GM23338 (cell line): ENCODE measurements at regions not wholly inside any gene's neighbourhood (a gene's known extent, or its start where the extent isn't known, plus 50 kb on each side); places are given as distances from the start of the nearest gene placed in this dataset.

ENCODE experiments used
- ATAC-seq: fragments of 200-7000 bp; cut with Tn5 transposase; 3 replicates; pipeline ENCODE4 v1.9.1; 2020
- DNase-seq: peaks from one replicate; pipeline ENCODE4 v3.0.0-alpha.2; 2015; ENCODE audit warnings: low spot score
- H2AFZ ChIP-seq: fragments of 200-600 bp; sonication (generic); 2 replicates; pipeline ENCODE4 v1.8.0; 2016; ENCODE audit warnings: antibody characterized with exemption, mild to moderate bottlenecking, moderate library complexity
- H3F3A ChIP-seq: fragments of 200-600 bp; sonication (generic); replicated peaks from 2 replicates; pipeline ENCODE4 v1.8.0; 2017; ENCODE audit warnings: antibody characterized with exemption, mixed run types, low read depth
- H3K27ac ChIP-seq: fragments of 200-600 bp; sonication (generic); 2 replicates; pipeline ENCODE4 v1.6.1; 2016; ENCODE audit warnings: low read depth
- H3K27me3 ChIP-seq: fragments of 200-600 bp; sonication (generic); 2 replicates; pipeline ENCODE4 v1.8.0; 2016; ENCODE audit warnings: mild to moderate bottlenecking, mixed run types, moderate library complexity; ENCODE audit not compliant: insufficient read depth
- H3K36me3 ChIP-seq: fragments of 200-600 bp; sonication (generic); 2 replicates; pipeline ENCODE4 v1.8.0; 2016; ENCODE audit warnings: mild to moderate bottlenecking; ENCODE audit not compliant: insufficient read depth
- H3K4me1 ChIP-seq: fragments of 200-600 bp; sonication (generic); 2 replicates; pipeline ENCODE4 v1.8.0; 2016; ENCODE audit warnings: mild to moderate bottlenecking, moderate library complexity; ENCODE audit not compliant: insufficient read depth
- H3K4me2 ChIP-seq: fragments of 200-600 bp; sonication (generic); 2 replicates; pipeline ENCODE4 v1.7.1; 2017; ENCODE audit warnings: mixed run types
- H3K4me3 ChIP-seq: fragments of 200-600 bp; sonication (generic); 2 replicates; pipeline ENCODE4 v1.6.1; 2016; ENCODE audit warnings: mixed run types
- H3K79me2 ChIP-seq: fragments of 200-600 bp; sonication (generic); replicated peaks from 2 replicates; pipeline ENCODE4 v1.8.0; 2017; ENCODE audit warnings: mild to moderate bottlenecking; ENCODE audit not compliant: insufficient read depth
- H3K9me2 ChIP-seq: fragments of 200-600 bp; sonication (generic); 2 replicates; pipeline ENCODE4 v1.8.0; 2017; ENCODE audit not compliant: insufficient read depth
- H4K20me1 ChIP-seq: fragments of 200-600 bp; sonication (generic); replicated peaks from 2 replicates; pipeline ENCODE4 v1.8.0; 2017; ENCODE audit warnings: mild to moderate bottlenecking; ENCODE audit not compliant: insufficient read depth
- H3K27ac Mint-ChIP-seq: 2 replicates; pipeline ENCODE4 v1.8.0; 2020; ENCODE audit warnings: inconsistent platforms, mild to moderate bottlenecking, moderate library complexity, mixed read lengths
- H3K27me3 Mint-ChIP-seq: 3 replicates; pipeline ENCODE4 v1.8.0; 2022; ENCODE audit warnings: low read depth, mild to moderate bottlenecking, moderate library complexity, mixed read lengths, inconsistent platforms; ENCODE audit not compliant: insufficient read depth, poor library complexity
- H3K36me3 Mint-ChIP-seq: 3 replicates; pipeline ENCODE4 v1.8.0; 2021; ENCODE audit warnings: low read depth, mild to moderate bottlenecking, inconsistent platforms, moderate library complexity, mixed read lengths
- H3K4me1 Mint-ChIP-seq: 3 replicates; pipeline ENCODE4 v1.8.0; 2020; ENCODE audit warnings: mild to moderate bottlenecking, inconsistent platforms, mixed read lengths
- H3K4me3 Mint-ChIP-seq: 3 replicates; pipeline ENCODE4 v1.8.0; 2021; ENCODE audit warnings: moderate library complexity, mild to moderate bottlenecking, inconsistent platforms, mixed read lengths
- H3K9me3 Mint-ChIP-seq: 3 replicates; pipeline ENCODE4 v1.8.0; 2020; ENCODE audit warnings: moderate library complexity, mild to moderate bottlenecking, inconsistent platforms, mixed read lengths
- EZH2 ChIP-seq: fragments of 200-600 bp; sonication (generic); IDR thresholded peaks from one replicate; pipeline ENCODE4 v1.8.0; 2017; ENCODE audit warnings: antibody characterized with exemption, mild to moderate bottlenecking, low read depth; ENCODE audit not compliant: unreplicated experiment
- EZH2phosphoT487 ChIP-seq: fragments of 200-600 bp; sonication (generic); IDR thresholded peaks from one replicate; pipeline ENCODE4 v1.8.1; 2018; ENCODE audit warnings: antibody characterized with exemption; ENCODE audit not compliant: unreplicated experiment
- JUNB ChIP-seq: IDR thresholded peaks from one replicate; pipeline ENCODE4 v1.6.1; 2016; ENCODE audit warnings: antibody characterized with exemption; ENCODE audit not compliant: unreplicated experiment
- NANOG ChIP-seq: IDR thresholded peaks from 2 replicates; pipeline ENCODE4 v1.6.1; 2016; ENCODE audit warnings: antibody characterized with exemption, borderline replicate concordance
- POLR2AphosphoS5 ChIP-seq: IDR thresholded peaks from 2 replicates; pipeline ENCODE4 v1.6.1; 2016; ENCODE audit warnings: antibody characterized with exemption, low read depth
- STAT1 ChIP-seq: IDR thresholded peaks from one replicate; pipeline ENCODE4 v1.6.1; 2016; ENCODE audit warnings: antibody characterized with exemption; ENCODE audit not compliant: unreplicated experiment
- ZNF114 ChIP-seq: fragments of 250-450 bp; sonication (Bioruptor Pico); IDR thresholded peaks from 2 replicates; pipeline ENCODE4 v1.5.0; 2020; ENCODE audit warnings: mild to moderate bottlenecking, moderate library complexity
- ZNF331 ChIP-seq: fragments of 250-450 bp; sonication (Bioruptor Pico); IDR thresholded peaks from 2 replicates; pipeline ENCODE4 v1.5.0; 2020; ENCODE audit warnings: low read depth, mild to moderate bottlenecking, moderate library complexity
- TF ChIP-seq, protein P1 (sequence below): fragments of 250-450 bp; sonication (Bioruptor Pico); IDR thresholded peaks from 2 replicates; pipeline ENCODE4 v1.5.0; 2020; ENCODE audit warnings: mild to moderate bottlenecking, moderate library complexity
- TF ChIP-seq, protein P2 (sequence below), 2 experiments: fragments of 200-600 bp in 1 of 2; sonication (generic) in 1 of 2; conservative IDR thresholded peaks; 2 replicates each; pipeline versions ENCODE4 v1.5.1 to v1.6.1; 2016 to 2017; ENCODE audit warnings: antibody characterized with exemption in 2 of 2, low read depth in 2 of 2, mild to moderate bottlenecking in 2 of 2, moderate library complexity in 1 of 2
- TF ChIP-seq, protein P3 (sequence below): IDR thresholded peaks from 2 replicates; pipeline ENCODE4 v1.6.1; 2016; ENCODE audit warnings: antibody characterized with exemption
- TF ChIP-seq, protein P4 (sequence below): IDR thresholded peaks from one replicate; pipeline ENCODE4 v1.6.1; 2018; ENCODE audit warnings: antibody characterized with exemption; ENCODE audit not compliant: unreplicated experiment

DNA sequence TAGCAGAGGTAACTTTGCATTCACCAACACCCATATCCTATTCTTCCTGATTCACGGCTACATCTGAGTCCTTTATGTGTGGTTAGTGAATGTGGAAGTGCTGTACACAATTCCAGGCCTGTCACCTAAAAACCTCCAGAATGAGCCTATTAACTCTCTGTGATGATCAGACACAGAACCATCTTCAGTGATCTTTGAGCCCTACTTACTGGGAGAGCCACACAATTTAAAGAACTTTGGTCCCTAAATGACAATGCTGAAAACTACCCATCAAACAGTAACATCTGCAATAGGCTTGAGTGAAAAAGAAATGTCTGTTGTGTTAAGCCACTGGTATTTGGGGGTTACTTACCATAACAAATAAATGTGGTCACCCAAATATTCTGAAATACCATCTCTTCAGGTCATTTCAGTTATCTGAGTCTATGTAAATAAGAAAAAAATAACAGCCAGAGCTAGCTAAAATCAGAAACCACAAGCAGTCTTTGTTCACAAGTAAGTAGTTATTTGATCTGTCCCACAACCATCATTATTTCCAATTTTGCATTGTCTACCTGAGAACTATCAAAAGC is 145.7 kb downstream of the HGF start:
- Histone ChIP-seq H3K4me1 (no peaks in the 10 kb centered on the region), H3K9me2 (no peaks in the 10 kb centered on the region), H3K4me2 (no peak overlapping the region), H3F3A (no peaks in the 10 kb centered on the region), H3K36me3 (no peaks in the 10 kb centered on the region), H3K27ac (no peak overlapping the region), H3K79me2 (no peaks in the 10 kb centered on the region), H3K4me3 (no peak overlapping the region), H2AFZ (peak overlapping the region; percentile 3; the same call in 1 of the 2 replicates), H3K27me3 (no peaks in the 10 kb centered on the region), H4K20me1 (no peaks in the 10 kb centered on the region)
- Mint-ChIP-seq H3K4me1 (peaks cover 11% of the 10 kb centered on the region; the same call in 2 of the 3 replicates), H3K27ac (no peak overlapping the region), H3K36me3 (no peaks in the 10 kb centered on the region), H3K9me3 (no peaks in the 10 kb centered on the region), H3K27me3 (no peaks in the 10 kb centered on the region), H3K4me3 (no peak overlapping the region)
- TF ChIP-seq ZNF114 (CRISPR knock-in tag) = no peak
- TF ChIP-seq, protein P1, sequence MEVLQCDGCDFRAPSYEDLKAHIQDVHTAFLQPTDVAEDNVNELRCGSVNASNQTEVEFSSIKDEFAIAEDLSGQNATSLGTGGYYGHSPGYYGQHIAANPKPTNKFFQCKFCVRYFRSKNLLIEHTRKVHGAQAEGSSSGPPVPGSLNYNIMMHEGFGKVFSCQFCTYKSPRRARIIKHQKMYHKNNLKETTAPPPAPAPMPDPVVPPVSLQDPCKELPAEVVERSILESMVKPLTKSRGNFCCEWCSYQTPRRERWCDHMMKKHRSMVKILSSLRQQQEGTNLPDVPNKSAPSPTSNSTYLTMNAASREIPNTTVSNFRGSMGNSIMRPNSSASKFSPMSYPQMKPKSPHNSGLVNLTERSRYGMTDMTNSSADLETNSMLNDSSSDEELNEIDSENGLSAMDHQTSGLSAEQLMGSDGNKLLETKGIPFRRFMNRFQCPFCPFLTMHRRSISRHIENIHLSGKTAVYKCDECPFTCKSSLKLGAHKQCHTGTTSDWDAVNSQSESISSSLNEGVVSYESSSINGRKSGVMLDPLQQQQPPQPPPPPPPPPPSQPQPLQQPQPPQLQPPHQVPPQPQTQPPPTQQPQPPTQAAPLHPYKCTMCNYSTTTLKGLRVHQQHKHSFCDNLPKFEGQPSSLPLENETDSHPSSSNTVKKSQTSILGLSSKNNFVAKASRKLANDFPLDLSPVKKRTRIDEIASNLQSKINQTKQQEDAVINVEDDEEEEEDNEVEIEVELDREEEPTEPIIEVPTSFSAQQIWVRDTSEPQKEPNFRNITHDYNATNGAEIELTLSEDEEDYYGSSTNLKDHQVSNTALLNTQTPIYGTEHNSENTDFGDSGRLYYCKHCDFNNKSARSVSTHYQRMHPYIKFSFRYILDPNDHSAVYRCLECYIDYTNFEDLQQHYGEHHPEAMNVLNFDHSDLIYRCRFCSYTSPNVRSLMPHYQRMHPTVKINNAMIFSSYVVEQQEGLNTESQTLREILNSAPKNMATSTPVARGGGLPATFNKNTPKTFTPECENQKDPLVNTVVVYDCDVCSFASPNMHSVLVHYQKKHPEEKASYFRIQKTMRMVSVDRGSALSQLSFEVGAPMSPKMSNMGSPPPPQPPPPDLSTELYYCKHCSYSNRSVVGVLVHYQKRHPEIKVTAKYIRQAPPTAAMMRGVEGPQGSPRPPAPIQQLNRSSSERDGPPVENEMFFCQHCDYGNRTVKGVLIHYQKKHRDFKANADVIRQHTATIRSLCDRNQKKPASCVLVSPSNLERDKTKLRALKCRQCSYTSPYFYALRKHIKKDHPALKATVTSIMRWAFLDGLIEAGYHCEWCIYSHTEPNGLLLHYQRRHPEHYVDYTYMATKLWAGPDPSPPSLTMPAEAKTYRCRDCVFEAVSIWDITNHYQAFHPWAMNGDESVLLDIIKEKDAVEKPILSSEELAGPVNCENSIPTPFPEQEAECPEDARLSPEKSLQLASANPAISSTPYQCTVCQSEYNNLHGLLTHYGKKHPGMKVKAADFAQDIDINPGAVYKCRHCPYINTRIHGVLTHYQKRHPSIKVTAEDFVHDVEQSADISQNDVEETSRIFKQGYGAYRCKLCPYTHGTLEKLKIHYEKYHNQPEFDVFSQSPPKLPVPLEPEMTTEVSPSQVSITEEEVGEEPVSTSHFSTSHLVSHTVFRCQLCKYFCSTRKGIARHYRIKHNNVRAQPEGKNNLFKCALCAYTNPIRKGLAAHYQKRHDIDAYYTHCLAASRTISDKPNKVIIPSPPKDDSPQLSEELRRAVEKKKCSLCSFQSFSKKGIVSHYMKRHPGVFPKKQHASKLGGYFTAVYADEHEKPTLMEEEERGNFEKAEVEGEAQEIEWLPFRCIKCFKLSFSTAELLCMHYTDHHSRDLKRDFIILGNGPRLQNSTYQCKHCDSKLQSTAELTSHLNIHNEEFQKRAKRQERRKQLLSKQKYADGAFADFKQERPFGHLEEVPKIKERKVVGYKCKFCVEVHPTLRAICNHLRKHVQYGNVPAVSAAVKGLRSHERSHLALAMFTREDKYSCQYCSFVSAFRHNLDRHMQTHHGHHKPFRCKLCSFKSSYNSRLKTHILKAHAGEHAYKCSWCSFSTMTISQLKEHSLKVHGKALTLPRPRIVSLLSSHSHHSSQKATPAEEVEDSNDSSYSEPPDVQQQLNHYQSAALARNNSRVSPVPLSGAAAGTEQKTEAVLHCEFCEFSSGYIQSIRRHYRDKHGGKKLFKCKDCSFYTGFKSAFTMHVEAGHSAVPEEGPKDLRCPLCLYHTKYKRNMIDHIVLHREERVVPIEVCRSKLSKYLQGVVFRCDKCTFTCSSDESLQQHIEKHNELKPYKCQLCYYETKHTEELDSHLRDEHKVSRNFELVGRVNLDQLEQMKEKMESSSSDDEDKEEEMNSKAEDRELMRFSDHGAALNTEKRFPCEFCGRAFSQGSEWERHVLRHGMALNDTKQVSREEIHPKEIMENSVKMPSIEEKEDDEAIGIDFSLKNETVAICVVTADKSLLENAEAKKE (CRISPR knock-in tag) = no peak
- TF ChIP-seq, protein P2, sequence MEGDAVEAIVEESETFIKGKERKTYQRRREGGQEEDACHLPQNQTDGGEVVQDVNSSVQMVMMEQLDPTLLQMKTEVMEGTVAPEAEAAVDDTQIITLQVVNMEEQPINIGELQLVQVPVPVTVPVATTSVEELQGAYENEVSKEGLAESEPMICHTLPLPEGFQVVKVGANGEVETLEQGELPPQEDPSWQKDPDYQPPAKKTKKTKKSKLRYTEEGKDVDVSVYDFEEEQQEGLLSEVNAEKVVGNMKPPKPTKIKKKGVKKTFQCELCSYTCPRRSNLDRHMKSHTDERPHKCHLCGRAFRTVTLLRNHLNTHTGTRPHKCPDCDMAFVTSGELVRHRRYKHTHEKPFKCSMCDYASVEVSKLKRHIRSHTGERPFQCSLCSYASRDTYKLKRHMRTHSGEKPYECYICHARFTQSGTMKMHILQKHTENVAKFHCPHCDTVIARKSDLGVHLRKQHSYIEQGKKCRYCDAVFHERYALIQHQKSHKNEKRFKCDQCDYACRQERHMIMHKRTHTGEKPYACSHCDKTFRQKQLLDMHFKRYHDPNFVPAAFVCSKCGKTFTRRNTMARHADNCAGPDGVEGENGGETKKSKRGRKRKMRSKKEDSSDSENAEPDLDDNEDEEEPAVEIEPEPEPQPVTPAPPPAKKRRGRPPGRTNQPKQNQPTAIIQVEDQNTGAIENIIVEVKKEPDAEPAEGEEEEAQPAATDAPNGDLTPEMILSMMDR (conservative IDR thresholded peaks at IDR 0.05; ENCODE audit: low read depth in 2 of 2) = no peak
- TF ChIP-seq EZH2phosphoT487 = no peak
- TF ChIP-seq, protein P3, sequence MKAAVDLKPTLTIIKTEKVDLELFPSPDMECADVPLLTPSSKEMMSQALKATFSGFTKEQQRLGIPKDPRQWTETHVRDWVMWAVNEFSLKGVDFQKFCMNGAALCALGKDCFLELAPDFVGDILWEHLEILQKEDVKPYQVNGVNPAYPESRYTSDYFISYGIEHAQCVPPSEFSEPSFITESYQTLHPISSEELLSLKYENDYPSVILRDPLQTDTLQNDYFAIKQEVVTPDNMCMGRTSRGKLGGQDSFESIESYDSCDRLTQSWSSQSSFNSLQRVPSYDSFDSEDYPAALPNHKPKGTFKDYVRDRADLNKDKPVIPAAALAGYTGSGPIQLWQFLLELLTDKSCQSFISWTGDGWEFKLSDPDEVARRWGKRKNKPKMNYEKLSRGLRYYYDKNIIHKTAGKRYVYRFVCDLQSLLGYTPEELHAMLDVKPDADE = no peak
- no peak for TF ChIP-seq POLR2AphosphoS5
- TF ChIP-seq NANOG = no peak
- TF ChIP-seq, protein P4, sequence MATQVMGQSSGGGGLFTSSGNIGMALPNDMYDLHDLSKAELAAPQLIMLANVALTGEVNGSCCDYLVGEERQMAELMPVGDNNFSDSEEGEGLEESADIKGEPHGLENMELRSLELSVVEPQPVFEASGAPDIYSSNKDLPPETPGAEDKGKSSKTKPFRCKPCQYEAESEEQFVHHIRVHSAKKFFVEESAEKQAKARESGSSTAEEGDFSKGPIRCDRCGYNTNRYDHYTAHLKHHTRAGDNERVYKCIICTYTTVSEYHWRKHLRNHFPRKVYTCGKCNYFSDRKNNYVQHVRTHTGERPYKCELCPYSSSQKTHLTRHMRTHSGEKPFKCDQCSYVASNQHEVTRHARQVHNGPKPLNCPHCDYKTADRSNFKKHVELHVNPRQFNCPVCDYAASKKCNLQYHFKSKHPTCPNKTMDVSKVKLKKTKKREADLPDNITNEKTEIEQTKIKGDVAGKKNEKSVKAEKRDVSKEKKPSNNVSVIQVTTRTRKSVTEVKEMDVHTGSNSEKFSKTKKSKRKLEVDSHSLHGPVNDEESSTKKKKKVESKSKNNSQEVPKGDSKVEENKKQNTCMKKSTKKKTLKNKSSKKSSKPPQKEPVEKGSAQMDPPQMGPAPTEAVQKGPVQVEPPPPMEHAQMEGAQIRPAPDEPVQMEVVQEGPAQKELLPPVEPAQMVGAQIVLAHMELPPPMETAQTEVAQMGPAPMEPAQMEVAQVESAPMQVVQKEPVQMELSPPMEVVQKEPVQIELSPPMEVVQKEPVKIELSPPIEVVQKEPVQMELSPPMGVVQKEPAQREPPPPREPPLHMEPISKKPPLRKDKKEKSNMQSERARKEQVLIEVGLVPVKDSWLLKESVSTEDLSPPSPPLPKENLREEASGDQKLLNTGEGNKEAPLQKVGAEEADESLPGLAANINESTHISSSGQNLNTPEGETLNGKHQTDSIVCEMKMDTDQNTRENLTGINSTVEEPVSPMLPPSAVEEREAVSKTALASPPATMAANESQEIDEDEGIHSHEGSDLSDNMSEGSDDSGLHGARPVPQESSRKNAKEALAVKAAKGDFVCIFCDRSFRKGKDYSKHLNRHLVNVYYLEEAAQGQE = no peak
- no peak for TF ChIP-seq STAT1
- no peak for TF ChIP-seq EZH2
- TF ChIP-seq JUNB = no peak
- TF ChIP-seq ZNF331 (CRISPR knock-in tag) = no peak
- no peak for DNase-seq
- ATAC-seq = no peak
